PC-3 (cell line): ENCODE measurements at regions not wholly inside any gene's neighbourhood (a gene's known extent, or its start where the extent isn't known, plus 50 kb on each side); places are given as distances from the start of the nearest gene placed in this dataset.

ENCODE experiments used
- ATAC-seq: fragments of 200-7000 bp; cut with Tn5 transposase; 2 replicates; pipeline ENCODE4 v1.9.1; 2020; ENCODE audit warnings: mild to moderate bottlenecking, moderate library complexity
- BruUV-seq: library from RNA; stranded (reverse); fragments of 400-500 nt; replicated peaks from 2 replicates; lab custom pipeline; 2021; lab: Mats Ljungman, UMichigan
- CTCF ChIA-PET: fragments of 300-600 bp; sonication (Branson Sonifier 250); formaldehyde crosslinking; loops from one replicate; lab custom pipeline; 2022; ENCODE audit warnings: antibody characterized with exemption; lab: Charles Lee
- POLR2A ChIA-PET: fragments of 300-600 bp; sonication (Branson Sonifier 250); formaldehyde crosslinking; loops from one replicate; lab custom pipeline; 2022; ENCODE audit warnings: antibody characterized with exemption; ENCODE audit not compliant: unreplicated experiment; lab: Charles Lee
- DNase-seq: peaks from one replicate; pipeline ENCODE4 v3.0.0-alpha.2; 2015
- H2AFZ ChIP-seq: fragments of 300-600 bp; sonication (generic); 2 replicates; pipeline ENCODE4 v1.6.0; 2016; ENCODE audit warnings: antibody characterized with exemption, low read length
- H3F3A ChIP-seq: fragments of 300-600 bp; sonication (generic); one replicate; pipeline ENCODE4 v1.6.0; 2017; ENCODE audit warnings: antibody characterized with exemption, low read length, control low read depth, mild to moderate bottlenecking; ENCODE audit not compliant: unreplicated experiment
- H3K27ac ChIP-seq: fragments of 300-600 bp; sonication (generic); 2 replicates; pipeline ENCODE4 v1.5.1; 2016; ENCODE audit warnings: mild to moderate bottlenecking, low read length
- H3K27me3 ChIP-seq: fragments of 300-600 bp; sonication (generic); 2 replicates; pipeline ENCODE4 v1.6.1; 2016; ENCODE audit warnings: low read length, mixed read lengths
- H3K36me3 ChIP-seq: fragments of 300-600 bp; sonication (generic); 2 replicates; pipeline ENCODE4 v1.6.1; 2016; ENCODE audit warnings: low read depth, mixed run types, low read length, mixed read lengths
- H3K4me1 ChIP-seq: fragments of 300-600 bp; sonication (generic); 2 replicates; pipeline ENCODE4 v1.5.1; 2016; ENCODE audit warnings: low read length; ENCODE audit not compliant: insufficient read depth
- H3K4me2 ChIP-seq: fragments of 300-600 bp; sonication (generic); 2 replicates; pipeline ENCODE4 v1.6.0; 2016; ENCODE audit warnings: low read length
- H3K4me3 ChIP-seq: fragments of 300-600 bp; sonication (generic); 2 replicates; pipeline ENCODE4 v1.5.1; 2016; ENCODE audit warnings: mild to moderate bottlenecking, low read length, mixed read lengths
- H3K79me2 ChIP-seq: fragments of 300-600 bp; sonication (generic); 2 replicates; pipeline ENCODE4 v1.6.1; 2017; ENCODE audit warnings: low read length, mixed read lengths
- H3K9ac ChIP-seq: fragments of 300-600 bp; sonication (generic); 2 replicates; pipeline ENCODE4 v1.6.0; 2016; ENCODE audit warnings: mild to moderate bottlenecking, low read length
- H3K9me2 ChIP-seq: fragments of 300-600 bp; sonication (generic); replicated peaks from 2 replicates; pipeline ENCODE4 v1.6.1; 2016; ENCODE audit warnings: mixed run types, low read length, mixed read lengths
- H3K9me3 ChIP-seq: fragments of 300-600 bp; sonication (generic); 2 replicates; pipeline ENCODE4 v1.6.1; 2016; ENCODE audit warnings: low read length, mixed read lengths
- H4K20me1 ChIP-seq: fragments of 300-600 bp; sonication (generic); 2 replicates; pipeline ENCODE4 v1.6.1; 2016; ENCODE audit warnings: low read length, mixed read lengths
- EZH2 ChIP-seq: fragments of 300-600 bp; sonication (generic); IDR thresholded peaks from one replicate; pipeline ENCODE4 v1.6.1; 2017; ENCODE audit warnings: antibody characterized with exemption, mild to moderate bottlenecking, low read length; ENCODE audit not compliant: unreplicated experiment
- EZH2phosphoT487 ChIP-seq: fragments of 300-600 bp; sonication (generic); IDR thresholded peaks from 2 replicates; pipeline ENCODE4 v1.6.1; 2018; ENCODE audit warnings: mild to moderate bottlenecking, antibody characterized with exemption, low read length, borderline replicate concordance
- intact Hi-C: fragments of 100-400 bp; cut with micrococcal nuclease; formaldehyde crosslinking; loops from 2 replicates; pipeline ENCODE4 v1.9.0; 2023
- TF ChIP-seq, protein P1 (sequence below): fragments of 300-600 bp; sonication (generic); conservative IDR thresholded peaks from 2 replicates; pipeline ENCODE4 v1.5.1; 2017; ENCODE audit warnings: antibody characterized with exemption, low read depth, mild to moderate bottlenecking, low read length

DNA sequence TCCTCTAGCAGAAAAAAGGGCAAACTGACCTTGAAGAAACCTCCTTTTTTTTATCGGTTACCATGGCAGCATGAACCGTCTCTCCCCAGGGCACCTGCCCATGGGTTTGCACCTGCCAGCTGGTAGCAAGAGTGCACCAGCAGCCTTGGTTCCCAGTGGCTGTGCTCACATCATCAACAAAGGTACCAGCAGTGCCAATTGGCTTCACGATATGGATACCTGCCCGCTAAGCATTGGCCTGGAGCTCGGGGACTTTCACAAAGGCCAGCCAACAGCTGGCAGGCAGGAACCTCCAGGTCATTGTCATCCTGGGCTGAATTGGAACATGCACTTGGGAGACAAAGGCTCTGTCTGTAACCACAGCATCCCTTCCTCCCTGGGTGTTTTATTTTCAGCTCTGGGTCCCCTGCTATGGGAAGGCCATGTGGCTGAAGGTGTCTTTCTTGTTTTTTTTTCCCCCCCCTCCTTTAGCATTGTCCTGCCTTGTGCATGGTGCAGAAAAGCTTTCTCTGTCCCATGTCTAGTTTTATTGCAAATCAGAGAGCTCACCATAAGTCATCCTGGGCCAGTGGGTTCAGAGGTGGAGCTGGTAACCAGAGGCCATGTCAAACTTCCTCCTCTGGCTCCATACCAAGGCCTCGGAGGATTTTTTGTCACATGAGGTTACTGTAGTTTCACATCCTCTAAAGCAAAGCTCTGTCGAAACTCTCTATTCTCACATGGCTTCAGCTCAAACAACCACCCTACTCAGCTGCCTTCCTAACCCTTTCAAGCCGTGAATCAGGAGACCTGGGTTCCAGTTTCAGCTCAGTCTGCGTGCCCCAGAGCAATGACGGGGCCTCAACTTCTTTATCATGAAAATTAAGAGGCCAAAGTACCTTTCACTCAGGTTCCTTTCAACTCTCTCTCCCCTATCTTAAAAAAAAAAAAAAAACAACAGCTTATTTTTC is 145.5 kb upstream of the MAP3K1 start:
- POLR2A ChIA-PET = interaction anchor here (0.6 kb wide), 1 partner anchor 423 kb away, joined by 3 read pairs; no protein-coding TSS in a partner anchor

DNA sequence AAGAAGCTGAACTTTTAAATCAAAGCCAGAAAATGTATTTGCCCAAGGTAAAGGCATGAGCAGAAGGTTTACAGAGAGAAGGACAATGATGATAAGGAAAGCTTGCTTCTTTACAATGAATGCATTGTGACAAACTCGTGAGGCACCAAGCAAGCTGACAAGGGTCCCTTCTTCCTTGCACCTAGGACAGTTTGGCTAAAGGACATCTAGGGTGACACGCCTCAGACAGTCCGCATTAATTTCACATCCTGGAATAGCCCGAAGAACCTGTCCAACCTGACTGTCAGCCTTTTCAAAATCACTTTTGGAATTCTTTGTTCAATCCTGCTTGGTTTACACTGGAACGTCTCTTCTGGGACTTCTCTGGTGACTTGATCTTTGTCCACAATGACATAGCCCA is 146.4 kb upstream of the MAP3K1 start:
- intact Hi-C loops = no loop called here
- CTCF ChIA-PET = no interaction called here

More for the DNA sequence above, 145.5 kb upstream of the MAP3K1 start:
- Histone ChIP-seq H3K27me3 (no peaks in the 10 kb centered on the region), H3K9me2 (no peaks in the 10 kb centered on the region), H3K27ac (peak overlapping the region; percentile 91), H3K9me3 (no peaks in the 10 kb centered on the region), H3F3A (no peaks in the 10 kb centered on the region), H3K4me1 (peaks cover 39% of the 10 kb centered on the region), H4K20me1 (no peaks in the 10 kb centered on the region), H3K79me2 (no peaks in the 10 kb centered on the region), H3K4me2 (peak overlapping the region; percentile 67), H2AFZ (peak overlapping the region; percentile 34; the same call in 1 of the 2 replicates), H3K4me3 (peak overlapping the region; percentile 29; the same call in 1 of the 2 replicates), H3K36me3 (no peaks in the 10 kb centered on the region), H3K9ac (peak overlapping the region; percentile 78)
- BruUV-seq = no TSS peak
- intact Hi-C loops = no loop called here
- TF ChIP-seq EZH2 (no peak), EZH2phosphoT487 (no peak)
- TF ChIP-seq, protein P1, sequence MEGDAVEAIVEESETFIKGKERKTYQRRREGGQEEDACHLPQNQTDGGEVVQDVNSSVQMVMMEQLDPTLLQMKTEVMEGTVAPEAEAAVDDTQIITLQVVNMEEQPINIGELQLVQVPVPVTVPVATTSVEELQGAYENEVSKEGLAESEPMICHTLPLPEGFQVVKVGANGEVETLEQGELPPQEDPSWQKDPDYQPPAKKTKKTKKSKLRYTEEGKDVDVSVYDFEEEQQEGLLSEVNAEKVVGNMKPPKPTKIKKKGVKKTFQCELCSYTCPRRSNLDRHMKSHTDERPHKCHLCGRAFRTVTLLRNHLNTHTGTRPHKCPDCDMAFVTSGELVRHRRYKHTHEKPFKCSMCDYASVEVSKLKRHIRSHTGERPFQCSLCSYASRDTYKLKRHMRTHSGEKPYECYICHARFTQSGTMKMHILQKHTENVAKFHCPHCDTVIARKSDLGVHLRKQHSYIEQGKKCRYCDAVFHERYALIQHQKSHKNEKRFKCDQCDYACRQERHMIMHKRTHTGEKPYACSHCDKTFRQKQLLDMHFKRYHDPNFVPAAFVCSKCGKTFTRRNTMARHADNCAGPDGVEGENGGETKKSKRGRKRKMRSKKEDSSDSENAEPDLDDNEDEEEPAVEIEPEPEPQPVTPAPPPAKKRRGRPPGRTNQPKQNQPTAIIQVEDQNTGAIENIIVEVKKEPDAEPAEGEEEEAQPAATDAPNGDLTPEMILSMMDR = no peak
- DNase-seq = peak; percentile 53
- no peak; the same call in 1 of the 2 replicates for ATAC-seq
- CTCF ChIA-PET = interaction anchor here (0.6 kb wide), 1 partner anchor 733 kb away, joined by 16 read pairs; no protein-coding TSS in a partner anchor

More for the DNA sequence above, 146.4 kb upstream of the MAP3K1 start:
- no peaks in the 10 kb centered on the region for H3F3A ChIP-seq
- H2AFZ ChIP-seq = 0 out of 2 replicates have a peak overlapping the region, but pooled peaks have one; percentile 34
- no peaks in the 10 kb centered on the region for H3K27me3 ChIP-seq
- TF ChIP-seq EZH2 (no peak), EZH2phosphoT487 (no peak)
- TF ChIP-seq, protein P1 = no peak
- POLR2A ChIA-PET = interaction anchor here (0.6 kb wide), 1 partner anchor 10 kb away, joined by 4 read pairs; no protein-coding TSS in a partner anchor
- H3K9me3 ChIP-seq = no peaks in the 10 kb centered on the region
- H3K9me2 ChIP-seq = no peaks in the 10 kb centered on the region
- H4K20me1 ChIP-seq = no peaks in the 10 kb centered on the region
- H3K4me3 ChIP-seq = no peak overlapping the region
- H3K36me3 ChIP-seq = no peaks in the 10 kb centered on the region
- no peak overlapping the region for H3K9ac ChIP-seq
- DNase-seq = peak; percentile 67
- peak overlapping the region; percentile 67 for H3K4me2 ChIP-seq
- H3K79me2 ChIP-seq = no peaks in the 10 kb centered on the region
- no TSS peak for BruUV-seq
- ATAC-seq = no peak
- peaks cover 39% of the 10 kb centered on the region for H3K4me1 ChIP-seq
- peak overlapping the region; percentile 91 for H3K27ac ChIP-seq
